A549 (cell line): ENCODE measurements at regions not wholly inside any gene's neighbourhood (a gene's known extent, or its start where the extent isn't known, plus 50 kb on each side); places are given as distances from the start of the nearest gene placed in this dataset.

Source experiments
- ATAC-seq, 2 experiments: fragments of 200-7000 bp in 1 of 2; fragments of >200 bp in 1 of 2; cut with Nextera tagmentation in 1 of 2; cut with Tn5 transposase in 1 of 2; 3 replicates each; pipeline versions ENCODE4 v1.8.0 to v1.9.1; 2018 to 2020; ENCODE audit warnings: mild to moderate bottlenecking in 1 of 2, moderate library complexity in 1 of 2
- CTCF ChIA-PET: fragments of 300-600 bp; sonication (Branson Sonifier 250); formaldehyde crosslinking; extraction: SDS; loops from one replicate; lab custom pipeline; 2021; ENCODE audit warnings: antibody characterized with exemption, inconsistent platforms; lab: Yijun Ruan, JAX
- POLR2A ChIA-PET: fragments of 350-600 bp; formaldehyde crosslinking; extraction: SDS; loops from one replicate; lab custom pipeline; 2021; ENCODE audit warnings: antibody characterized with exemption, inconsistent platforms; lab: Yijun Ruan, JAX
- DNase-seq, 2 experiments: peaks; one replicate each; pipeline versions ENCODE4 v3.0.0 to v3.0.0-alpha.2; 2011 to 2016; ENCODE audit warnings: low read depth in 1 of 2, low spot score in 1 of 2
- FAIRE-seq: peaks from 2 replicates; lab custom pipeline; 2011; peaks lifted over from hg19 to GRCh38; lab: Jason Lieb, UNC
- H3K27ac ChIP-seq, 2 experiments: fragments of >200 bp; sonication (Bioruptor Twin); formaldehyde crosslinking; 3 replicates each; pipeline ENCODE4 v1.5.1; 2016 to 2017
- H3K4me1 ChIP-seq: fragments of >200 bp; sonication (Bioruptor Twin); formaldehyde crosslinking; 3 replicates; pipeline ENCODE4 v1.6.1; 2016
- H3K4me2 ChIP-seq: fragments of >200 bp; sonication (Bioruptor Twin); formaldehyde crosslinking; 3 replicates; pipeline ENCODE4 v1.6.1; 2016
- H3K4me3 ChIP-seq: fragments of >200 bp; sonication (Bioruptor Twin); formaldehyde crosslinking; 3 replicates; pipeline ENCODE4 v1.5.1; 2016
- H3K9me3 ChIP-seq: fragments of >200 bp; sonication (Bioruptor Twin); formaldehyde crosslinking; 3 replicates; pipeline ENCODE4 v1.6.1; 2016
- BCL3 ChIP-seq: fragments of >200 bp; sonication (Bioruptor Twin); formaldehyde crosslinking; IDR thresholded peaks from 3 replicates; pipeline ENCODE4 v1.6.1; 2016
- BHLHE40 ChIP-seq: IDR thresholded peaks from 2 replicates; pipeline ENCODE4 v1.6.1; 2012; ENCODE audit warnings: low read depth, low read length, inconsistent platforms
- CEBPB ChIP-seq, 2 experiments: fragments of >200 bp in 1 of 2; sonication (Bioruptor Twin) in 1 of 2; formaldehyde crosslinking in 1 of 2; IDR thresholded peaks; 2 replicates each; pipeline ENCODE4 v1.6.1; 2012 to 2016
- CTCF ChIP-seq: fragments of >200 bp; sonication (Bioruptor Twin); formaldehyde crosslinking; IDR thresholded peaks from 3 replicates; pipeline ENCODE4 v1.5.1; 2016
- EHF ChIP-seq: fragments of 250-450 bp; sonication (Bioruptor Pico); IDR thresholded peaks from 2 replicates; pipeline ENCODE4 v1.5.0; 2020; ENCODE audit warnings: mild to moderate bottlenecking
- ESRRA ChIP-seq: fragments of 150-350 bp; IDR thresholded peaks from 2 replicates; pipeline ENCODE4 v1.6.1; 2014; ENCODE audit warnings: mild to moderate bottlenecking, low read length, borderline replicate concordance
- FOSL2 ChIP-seq, 2 experiments: fragments of 450-650 bp in 1 of 2; fragments of >200 bp in 1 of 2; sonication (Bioruptor Twin) in 1 of 2; formaldehyde crosslinking; IDR thresholded peaks; 2 replicates each; pipeline versions ENCODE4 v1.5.0 to v1.6.1; 2016 to 2020; ENCODE audit warnings: mild to moderate bottlenecking in 1 of 2, moderate library complexity in 1 of 2
- FOXS1 ChIP-seq: fragments of 250-450 bp; sonication (Bioruptor Pico); IDR thresholded peaks from 2 replicates; pipeline ENCODE4 v1.5.0; 2020; ENCODE audit warnings: mild to moderate bottlenecking, moderate library complexity
- GATA3 ChIP-seq: IDR thresholded peaks from 2 replicates; pipeline ENCODE4 v1.6.1; 2012; ENCODE audit warnings: borderline replicate concordance
- HMGXB4 ChIP-seq: fragments of 250-450 bp; sonication (Bioruptor Pico); IDR thresholded peaks from 2 replicates; pipeline ENCODE4 v1.5.0; 2021; ENCODE audit warnings: mild to moderate bottlenecking, moderate library complexity, borderline replicate concordance
- HOXB13 ChIP-seq: fragments of 250-450 bp; sonication (Bioruptor Pico); IDR thresholded peaks from 2 replicates; pipeline ENCODE4 v1.5.0; 2020; ENCODE audit warnings: low read depth, mild to moderate bottlenecking, moderate library complexity
- KDM5A ChIP-seq: fragments of 200-600 bp; sonication (generic); IDR thresholded peaks from 2 replicates; pipeline ENCODE4 v1.6.1; 2016; ENCODE audit warnings: antibody characterized with exemption, mild to moderate bottlenecking
- MAFK ChIP-seq: fragments of 450-650 bp; IDR thresholded peaks from 2 replicates; pipeline ENCODE4 v1.6.1; 2014; ENCODE audit not compliant: partially characterized antibody
- NFE2L2 ChIP-seq: fragments of 150-350 bp; conservative IDR thresholded peaks from 2 replicates; pipeline ENCODE4 v1.6.1; 2014; ENCODE audit warnings: low read length
- POLR2AphosphoS2 ChIP-seq: conservative IDR thresholded peaks from 2 replicates; pipeline ENCODE4 v1.6.1; 2012; ENCODE audit warnings: low read length, improper control_type of control experiment, inconsistent platforms
- RAD21 ChIP-seq, 2 experiments: fragments of >200 bp in 1 of 2; sonication (Bioruptor Twin) in 1 of 2; formaldehyde crosslinking in 1 of 2; IDR thresholded peaks in 1 of 2; conservative IDR thresholded peaks in 1 of 2; 2 replicates in 1 of 2; 3 replicates in 1 of 2; pipeline ENCODE4 v1.6.1; 2012 to 2018; ENCODE audit warnings: inconsistent platforms in 1 of 2
- RARB ChIP-seq: fragments of 250-450 bp; sonication (Bioruptor Pico); IDR thresholded peaks from 2 replicates; pipeline ENCODE4 v1.8.0; 2021; ENCODE audit warnings: mild to moderate bottlenecking, moderate library complexity
- RCOR1 ChIP-seq: fragments of 150-350 bp; IDR thresholded peaks from 2 replicates; pipeline ENCODE4 v1.6.1; 2014; ENCODE audit warnings: antibody characterized with exemption, low read length, low read depth
- SMC3 ChIP-seq: fragments of >200 bp; sonication (Bioruptor Twin); formaldehyde crosslinking; IDR thresholded peaks from 3 replicates; pipeline ENCODE4 v1.6.1; 2018; ENCODE audit warnings: inconsistent platforms
- SREBF2 ChIP-seq: fragments of 450-650 bp; IDR thresholded peaks from 2 replicates; pipeline ENCODE4 v1.6.1; 2014; ENCODE audit warnings: mild to moderate bottlenecking, moderate library complexity
- ZFP36 ChIP-seq: fragments of 450-650 bp; IDR thresholded peaks from 2 replicates; pipeline ENCODE4 v1.6.1; 2014; ENCODE audit warnings: borderline replicate concordance; ENCODE audit not compliant: partially characterized antibody
- WGBS: methylation state at CpG from one replicate; pipeline ENCODE4 v1.1.6; 2017; ENCODE audit errors: missing lambda C conversion rate; 5-methylcytosine and 5-hydroxymethylcytosine counted together
- TF ChIP-seq, protein P1 (sequence below): IDR thresholded peaks from 2 replicates; pipeline ENCODE4 v1.6.1; 2012

DNA sequence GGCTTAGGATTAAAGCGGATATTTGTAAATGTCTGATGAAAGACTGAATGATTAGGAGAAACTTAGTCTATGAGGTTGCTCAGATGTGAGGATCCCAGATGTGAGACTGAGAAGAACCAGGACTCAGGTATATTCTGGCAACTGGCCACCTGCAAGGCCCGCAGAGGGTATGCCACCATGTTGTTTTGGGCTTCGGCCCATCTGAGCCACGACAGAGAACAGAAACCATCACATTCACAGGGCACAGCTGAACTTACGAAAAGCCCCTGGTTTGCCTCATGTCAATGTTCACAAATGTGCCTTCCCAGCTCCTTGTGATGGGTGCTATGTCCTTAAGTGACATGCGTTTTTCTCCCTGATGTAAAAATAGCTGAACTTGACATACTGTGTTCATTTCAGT, 412.5 kb upstream of the RORA start:
- no peak overlapping the region for H3K27ac ChIP-seq
- DNase-seq (no peak), ATAC-seq (no peak), FAIRE-seq (no peak)
- 18% methylated on average over 6 of the region's 6 CpGs for WGBS
- H3K4me1 ChIP-seq = no peaks in the 10 kb centered on the region
- H3K4me2 ChIP-seq = no peak overlapping the region
- ChIA-PET CTCF (interaction anchor here (1.6 kb wide), 1 partner anchor 13 kb away, joined by 5 read pairs; no protein-coding TSS in a partner anchor), POLR2A (no interaction called here)
- H3K4me3 ChIP-seq = no peak overlapping the region
- H3K9me3 ChIP-seq = no peaks in the 10 kb centered on the region
- TF ChIP-seq RAD21 (conservative IDR thresholded peaks at IDR 0.05 in 1 of 2, IDR thresholded peaks at IDR 0.05 in 1 of 2) (no peak), SREBF2 (no peak), RARB (CRISPR knock-in tag) (no peak), ZFP36 (no peak), HMGXB4 (no peak), BHLHE40 (no peak), MAFK (no peak)

DNA sequence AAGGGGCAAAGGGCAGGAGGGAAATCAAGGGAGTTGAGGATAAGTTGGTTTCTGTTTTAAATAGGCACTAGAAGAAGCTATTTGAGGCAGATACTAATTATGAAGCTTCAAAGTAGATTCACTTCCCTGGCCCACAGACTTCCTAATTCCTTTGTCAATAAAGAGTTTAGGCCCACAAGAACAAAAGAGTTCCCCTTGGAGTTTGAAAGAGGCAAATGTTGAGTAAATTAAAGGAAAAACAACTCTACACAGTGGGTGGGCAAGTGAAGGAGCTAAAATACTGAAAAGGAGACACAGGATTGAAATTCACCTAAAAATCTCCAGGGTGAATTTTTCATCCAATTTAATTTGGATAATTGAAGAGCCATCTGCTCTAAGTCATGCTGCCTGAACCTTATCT, 411.7 kb upstream of the RORA start:
- TF ChIP-seq CTCF (no peak), POLR2AphosphoS2 (no peak), FOXS1 (CRISPR knock-in tag) (no peak)
- DNase-seq (no peak), ATAC-seq (no peak), FAIRE-seq (no peak)
- Histone ChIP-seq H3K9me3 (no peaks in the 10 kb centered on the region), H3K4me1 (no peaks in the 10 kb centered on the region), H3K27ac (no peak overlapping the region), H3K4me2 (no peak overlapping the region), H3K4me3 (no peak overlapping the region)
- CTCF ChIA-PET = interaction anchor here (1.6 kb wide), 1 partner anchor 14 kb away, joined by 5 read pairs; no protein-coding TSS in a partner anchor
- POLR2A ChIA-PET = no interaction called here

DNA sequence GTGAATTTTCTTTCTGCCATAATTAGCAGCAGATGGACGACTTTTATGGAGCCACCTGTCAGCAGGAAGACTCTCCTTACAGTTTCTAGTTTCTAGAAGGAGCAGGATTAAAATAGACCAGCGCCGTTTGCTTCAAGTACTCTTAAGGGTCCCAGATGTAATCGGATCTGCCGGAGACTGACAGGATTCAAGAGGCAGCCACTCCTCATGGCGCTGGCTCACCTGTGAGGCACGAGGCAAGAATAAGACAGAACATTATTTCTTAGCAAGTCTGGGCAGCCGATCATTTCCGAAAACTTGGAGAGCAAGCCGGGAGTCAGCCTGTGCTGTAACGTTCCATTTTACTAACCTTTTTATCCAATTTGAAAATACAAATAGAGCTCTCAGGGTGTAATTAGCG, 410.4 kb upstream of the RORA start:
- no peak overlapping the region for H3K27ac ChIP-seq
- H3K4me2 ChIP-seq = no peak overlapping the region
- CTCF ChIA-PET = no interaction called here
- ATAC-seq = no peak
- POLR2A ChIA-PET = no interaction called here
- H3K4me1 ChIP-seq = no peaks in the 10 kb centered on the region
- TF ChIP-seq CEBPB (IDR thresholded peaks at IDR 0.05) (no peak), RCOR1 (no peak), MAFK (no peak), SMC3 (no peak), POLR2AphosphoS2 (no peak), HOXB13 (CRISPR knock-in tag) (no peak), SREBF2 (no peak), FOXS1 (CRISPR knock-in tag) (no peak), KDM5A (no peak), BCL3 (no peak), EHF (CRISPR knock-in tag) (no peak), ESRRA (no peak), NFE2L2 (no peak), FOSL2 (IDR thresholded peaks at IDR 0.05) (no peak), FOSL2 (CRISPR knock-in tag; IDR thresholded peaks at IDR 0.05) (no peak), GATA3 (no peak), ZFP36 (no peak)
- TF ChIP-seq, protein P1, sequence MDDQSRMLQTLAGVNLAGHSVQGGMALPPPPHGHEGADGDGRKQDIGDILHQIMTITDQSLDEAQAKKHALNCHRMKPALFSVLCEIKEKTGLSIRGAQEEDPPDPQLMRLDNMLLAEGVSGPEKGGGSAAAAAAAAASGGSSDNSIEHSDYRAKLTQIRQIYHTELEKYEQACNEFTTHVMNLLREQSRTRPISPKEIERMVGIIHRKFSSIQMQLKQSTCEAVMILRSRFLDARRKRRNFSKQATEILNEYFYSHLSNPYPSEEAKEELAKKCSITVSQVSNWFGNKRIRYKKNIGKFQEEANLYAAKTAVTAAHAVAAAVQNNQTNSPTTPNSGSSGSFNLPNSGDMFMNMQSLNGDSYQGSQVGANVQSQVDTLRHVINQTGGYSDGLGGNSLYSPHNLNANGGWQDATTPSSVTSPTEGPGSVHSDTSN = no peak
- WGBS = 33% methylated on average over 12 of the region's 12 CpGs
- no peaks in the 10 kb centered on the region for H3K9me3 ChIP-seq
- FAIRE-seq = no peak
- no peak overlapping the region for H3K4me3 ChIP-seq
- no peak for DNase-seq
